ENCODE measurements at regions not wholly inside any gene's neighbourhood (a gene's known extent, or its start where the extent isn't known, plus 50 kb on each side); places are given as distances from the start of the nearest gene placed in this dataset.

GRCh38 chr7:22962775-22963350 is 51.1 kb downstream of the HYCC1 start:
- H3K36me3 ChIP-seq (replicated peaks) = peaks cover 21% of the 10 kb centered on the region; the same call in 1 of the 2 replicates

GRCh38 chr7:22958742-22959141 is 55.2 kb downstream of the HYCC1 start:
- Histone ChIP-seq H3K9me3 (no peaks in the 10 kb centered on the region), H3K36me3 (replicated peaks) (peaks cover 21% of the 10 kb centered on the region; the same call in 1 of the 2 replicates), H3K4me1 (peaks cover 5% of the 10 kb centered on the region), H3K27me3 (ENCODE audit: low read depth) (no peaks in the 10 kb centered on the region), H3K4me3 (no peak overlapping the region)
- in situ Hi-C loops (cut with MboI; ENCODE audit: low sequenced_read_pairs) = no loop called here
- DNase-seq (ENCODE audit: low spot score in 2 of 2) = no peak

More at GRCh38 chr7:22962775-22963350, 51.1 kb downstream of the HYCC1 start:
- H3K27me3 ChIP-seq (ENCODE audit: low read depth) = no peaks in the 10 kb centered on the region
- in situ Hi-C loops (cut with MboI; ENCODE audit: low sequenced_read_pairs) = no loop called here
- peaks cover 7% of the 10 kb centered on the region for H3K4me1 ChIP-seq
- no peak for DNase-seq (ENCODE audit: low spot score in 2 of 2)
- no peaks in the 10 kb centered on the region for H3K9me3 ChIP-seq
- H3K4me3 ChIP-seq = no peak overlapping the region

- Histone ChIP-seq H3K4me3 (no peak overlapping the region), H3K36me3 (replicated peaks) (peaks cover 8% of the 10 kb centered on the region; the same call in 1 of the 2 replicates), H3K4me1 (peaks cover 23% of the 10 kb centered on the region), H3K9me3 (no peaks in the 10 kb centered on the region), H3K27me3 (ENCODE audit: low read depth) (no peaks in the 10 kb centered on the region)
- in situ Hi-C loops (cut with MboI; ENCODE audit: low sequenced_read_pairs) = no loop called here
- DNase-seq (ENCODE audit: low spot score in 2 of 2) = no peak
Observed at GRCh38 chr7:22954251-22954650, 59.7 kb downstream of the HYCC1 start.

GRCh38 chr7:22952306-22953015 is 61.5 kb downstream of the HYCC1 start:
- peak; percentile 25 to 58 for DNase-seq (ENCODE audit: low spot score in 2 of 2)
- Histone ChIP-seq H3K4me3 (no peak overlapping the region), H3K9me3 (no peaks in the 10 kb centered on the region), H3K36me3 (replicated peaks) (no peaks in the 10 kb centered on the region), H3K4me1 (peaks cover 23% of the 10 kb centered on the region), H3K27me3 (ENCODE audit: low read depth) (no peaks in the 10 kb centered on the region)
- in situ Hi-C loops (cut with MboI; ENCODE audit: low sequenced_read_pairs) = no loop called here

DNA sequence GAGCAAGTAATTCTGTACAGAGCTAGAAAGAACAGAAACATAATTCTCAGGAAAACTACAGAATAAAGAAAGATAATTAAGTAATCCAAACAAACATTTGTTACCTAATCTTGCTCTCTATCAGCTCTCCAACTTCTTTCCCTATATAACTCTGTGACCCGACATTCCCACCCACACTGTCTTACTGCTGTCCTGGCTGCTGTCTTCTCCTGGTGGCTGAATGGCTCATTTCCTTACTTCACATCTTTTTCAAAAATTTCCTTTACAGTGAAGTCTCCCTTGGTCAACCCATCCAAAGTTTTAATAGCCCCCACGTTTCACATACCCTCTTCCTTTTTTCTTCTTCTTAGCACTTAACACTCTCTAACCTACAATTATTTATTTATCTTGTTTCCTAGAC is 64.0 kb downstream of the HYCC1 start:
- Histone ChIP-seq H3K9me3 (no peaks in the 10 kb centered on the region), H3K4me3 (no peak overlapping the region), H3K4me1 (peaks cover 23% of the 10 kb centered on the region), H3K36me3 (replicated peaks) (peaks cover 10% of the 10 kb centered on the region; the same call in 1 of the 2 replicates), H3K27me3 (ENCODE audit: low read depth) (no peaks in the 10 kb centered on the region)
- in situ Hi-C loops (cut with MboI; ENCODE audit: low sequenced_read_pairs) = no loop called here
- DNase-seq (ENCODE audit: low spot score in 2 of 2) = no peak

- no peak for DNase-seq (ENCODE audit: low spot score in 2 of 2)
- Histone ChIP-seq H3K4me3 (no peak overlapping the region), H3K4me1 (peaks cover 23% of the 10 kb centered on the region), H3K36me3 (replicated peaks) (peaks cover 16% of the 10 kb centered on the region; the same call in 1 of the 2 replicates), H3K9me3 (no peaks in the 10 kb centered on the region), H3K27me3 (ENCODE audit: low read depth) (no peaks in the 10 kb centered on the region)
- in situ Hi-C loops (cut with MboI; ENCODE audit: low sequenced_read_pairs) = no loop called here
Observed at GRCh38 chr7:22949221-22949620, 64.7 kb downstream of the HYCC1 start.

GRCh38 chr7:22948770-22949169 is 65.2 kb downstream of the HYCC1 start:
- no peak for DNase-seq (ENCODE audit: low spot score in 2 of 2)
- in situ Hi-C loops (cut with MboI; ENCODE audit: low sequenced_read_pairs) = no loop called here
- Histone ChIP-seq H3K4me1 (peaks cover 23% of the 10 kb centered on the region), H3K4me3 (no peak overlapping the region), H3K27me3 (ENCODE audit: low read depth) (no peaks in the 10 kb centered on the region), H3K36me3 (replicated peaks) (peaks cover 16% of the 10 kb centered on the region; the same call in 1 of the 2 replicates), H3K9me3 (no peaks in the 10 kb centered on the region)

DNA sequence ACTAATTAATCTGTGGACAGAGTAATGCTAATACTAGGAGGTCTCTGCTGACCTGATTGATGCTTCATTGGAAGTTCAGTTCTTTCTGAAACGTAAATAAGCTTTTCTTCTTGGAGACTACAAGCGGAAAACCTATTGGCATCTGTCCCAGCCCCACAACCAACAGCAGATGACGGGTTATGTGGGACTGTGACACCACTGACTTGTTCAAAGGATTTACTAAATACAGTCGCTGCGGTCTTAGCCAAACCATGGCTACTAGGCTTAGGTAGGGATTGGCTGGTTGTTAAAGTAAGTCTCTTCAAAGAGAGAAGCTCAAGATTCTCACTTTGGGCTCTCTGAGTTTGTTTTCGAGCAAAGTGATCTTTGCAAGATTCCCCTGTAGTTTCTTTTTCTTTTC is 68.3 kb downstream of the HYCC1 start:
- peaks cover 6% of the 10 kb centered on the region for H3K4me1 ChIP-seq
- H3K27me3 ChIP-seq (ENCODE audit: low read depth) = no peaks in the 10 kb centered on the region
- H3K9me3 ChIP-seq = no peaks in the 10 kb centered on the region
- peaks cover 16% of the 10 kb centered on the region; the same call in 1 of the 2 replicates for H3K36me3 ChIP-seq (replicated peaks)
- in situ Hi-C loops (cut with MboI; ENCODE audit: low sequenced_read_pairs) = no loop called here
- no peak for DNase-seq (ENCODE audit: low spot score in 2 of 2)
- H3K4me3 ChIP-seq = no peak overlapping the region

GRCh38 chr7:22944510-22944909 is 69.4 kb downstream of the HYCC1 start:
- H3K4me1 ChIP-seq = no peaks in the 10 kb centered on the region
- no peaks in the 10 kb centered on the region for H3K27me3 ChIP-seq (ENCODE audit: low read depth)
- no peak for DNase-seq (ENCODE audit: low spot score in 2 of 2)
- H3K4me3 ChIP-seq = no peak overlapping the region
- in situ Hi-C loops (cut with MboI; ENCODE audit: low sequenced_read_pairs) = no loop called here
- H3K9me3 ChIP-seq = no peaks in the 10 kb centered on the region
- H3K36me3 ChIP-seq (replicated peaks) = peaks cover 16% of the 10 kb centered on the region; the same call in 1 of the 2 replicates

GRCh38 chr7:22944022-22944421 is 69.9 kb downstream of the HYCC1 start:
- no peaks in the 10 kb centered on the region for H3K4me1 ChIP-seq
- H3K27me3 ChIP-seq (ENCODE audit: low read depth) = no peaks in the 10 kb centered on the region
- no peak for DNase-seq (ENCODE audit: low spot score in 2 of 2)
- peaks cover 16% of the 10 kb centered on the region; the same call in 1 of the 2 replicates for H3K36me3 ChIP-seq (replicated peaks)
- in situ Hi-C loops (cut with MboI; ENCODE audit: low sequenced_read_pairs) = no loop called here
- no peak overlapping the region for H3K4me3 ChIP-seq
- no peaks in the 10 kb centered on the region for H3K9me3 ChIP-seq

GRCh38 chr7:22942191-22942590 is 71.7 kb downstream of the HYCC1 start:
- Histone ChIP-seq H3K9me3 (no peaks in the 10 kb centered on the region), H3K4me1 (peaks cover 17% of the 10 kb centered on the region), H3K27me3 (ENCODE audit: low read depth) (no peaks in the 10 kb centered on the region), H3K36me3 (replicated peaks) (peaks cover 16% of the 10 kb centered on the region; the same call in 1 of the 2 replicates), H3K4me3 (no peak overlapping the region)
- in situ Hi-C loops (cut with MboI; ENCODE audit: low sequenced_read_pairs) = no loop called here
- no peak for DNase-seq (ENCODE audit: low spot score in 2 of 2)

DNA sequence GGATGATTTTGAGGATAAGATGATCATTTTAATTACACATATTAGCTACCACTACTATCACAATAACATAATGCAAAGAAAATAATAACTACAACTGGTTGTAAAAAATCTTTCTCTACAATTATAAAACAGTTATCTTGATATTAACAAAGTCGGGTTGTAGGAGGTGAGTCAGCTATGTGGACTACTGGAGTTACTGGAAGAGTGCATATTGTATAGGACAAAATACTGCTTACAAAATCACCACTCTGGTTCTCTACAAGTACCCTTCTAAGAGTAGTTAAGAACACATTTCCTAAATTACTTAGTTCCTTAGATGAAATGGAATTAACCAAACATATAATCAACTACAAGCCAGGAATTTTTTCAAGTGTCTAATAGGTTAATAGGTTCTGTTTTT is 74.1 kb downstream of the HYCC1 start:
- H3K4me1 ChIP-seq = peaks cover 34% of the 10 kb centered on the region
- DNase-seq (ENCODE audit: low spot score in 2 of 2) = no peak
- 0 out of 2 replicates have a peak, but pooled peaks cover 5% of the 10 kb centered on the region for H3K36me3 ChIP-seq (replicated peaks)
- in situ Hi-C loops (cut with MboI; ENCODE audit: low sequenced_read_pairs) = no loop called here
- H3K9me3 ChIP-seq = no peaks in the 10 kb centered on the region
- no peak overlapping the region for H3K4me3 ChIP-seq
- H3K27me3 ChIP-seq (ENCODE audit: low read depth) = no peaks in the 10 kb centered on the region

GRCh38 chr7:22937946-22938345 is 76.0 kb downstream of the HYCC1 start:
- Histone ChIP-seq H3K36me3 (replicated peaks) (no peaks in the 10 kb centered on the region), H3K4me3 (no peak overlapping the region), H3K27me3 (ENCODE audit: low read depth) (no peaks in the 10 kb centered on the region), H3K4me1 (peaks cover 34% of the 10 kb centered on the region), H3K9me3 (no peaks in the 10 kb centered on the region)
- in situ Hi-C loops (cut with MboI; ENCODE audit: low sequenced_read_pairs) = no loop called here
- DNase-seq (ENCODE audit: low spot score in 2 of 2) = no peak

DNA sequence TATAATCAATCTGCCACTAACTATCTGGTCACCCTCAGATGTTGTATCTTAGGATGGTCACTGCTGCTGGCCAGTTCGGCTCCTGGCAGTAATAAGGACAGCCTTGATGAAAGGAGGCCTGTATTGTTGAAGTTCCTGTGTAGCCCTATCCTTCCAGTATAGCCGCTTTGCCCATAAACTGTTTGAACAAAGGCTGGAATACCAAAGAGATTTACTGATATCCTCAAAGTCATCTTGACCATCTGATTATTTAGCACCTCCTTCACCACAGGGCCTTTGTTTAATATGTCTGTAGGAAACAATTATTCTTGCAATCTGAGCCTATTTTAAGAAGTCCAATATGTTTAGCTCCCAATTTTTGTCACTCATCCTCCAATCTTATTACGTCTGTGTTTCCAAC is 77.7 kb downstream of the HYCC1 start:
- DNase-seq (ENCODE audit: low spot score in 2 of 2) = peak; percentile 16 to 59
- H3K9me3 ChIP-seq = no peaks in the 10 kb centered on the region
- H3K4me1 ChIP-seq = peaks cover 34% of the 10 kb centered on the region
- H3K27me3 ChIP-seq (ENCODE audit: low read depth) = no peaks in the 10 kb centered on the region
- no peak overlapping the region for H3K4me3 ChIP-seq
- in situ Hi-C loops (cut with MboI; ENCODE audit: low sequenced_read_pairs) = no loop called here
- H3K36me3 ChIP-seq (replicated peaks) = no peaks in the 10 kb centered on the region
